ENCODE measurements at regions not wholly inside any gene's neighbourhood (a gene's known extent, or its start where the extent isn't known, plus 50 kb on each side); places are given as distances from the start of the nearest gene placed in this dataset.

GRCh38 chr5:155983954-155984353 lies 343.0 kb upstream of the SGCD start:
- in situ Hi-C loops (cut with HindIII; ENCODE audit: low pct_ligation_motif_present, low sequenced_read_pairs), result no loop called here
- Histone ChIP-seq H3K36me3 (replicated peaks) (no peaks in the 10 kb centered on the region), H3K27me3 (replicated peaks) (no peaks in the 10 kb centered on the region), H3K27ac (no peak overlapping the region), H3K4me3 (ENCODE audit: low read depth, low read length) (no peak overlapping the region)
- DNase-seq, result no peak
- no peak for TF ChIP-seq CTCF (IDR thresholded peaks at IDR 0.05; ENCODE audit: low read depth, low read length, missing control alignments)

GRCh38 chr5:155987265-155987810 lies 339.6 kb upstream of the SGCD start:
- no peaks in the 10 kb centered on the region for H3K36me3 ChIP-seq (replicated peaks)
- in situ Hi-C loops (cut with HindIII; ENCODE audit: low pct_ligation_motif_present, low sequenced_read_pairs), result no loop called here
- no peak for DNase-seq
- no peak overlapping the region for H3K4me3 ChIP-seq (ENCODE audit: low read depth, low read length)
- no peak overlapping the region for H3K27ac ChIP-seq
- H3K27me3 ChIP-seq (replicated peaks), result no peaks in the 10 kb centered on the region
- no peak for TF ChIP-seq CTCF (IDR thresholded peaks at IDR 0.05; ENCODE audit: low read depth, low read length, missing control alignments)

- no peak for DNase-seq
- H3K4me3 ChIP-seq (ENCODE audit: low read depth, low read length), result no peak overlapping the region
- no peak for TF ChIP-seq CTCF (IDR thresholded peaks at IDR 0.05; ENCODE audit: low read depth, low read length, missing control alignments)
- no peaks in the 10 kb centered on the region for H3K36me3 ChIP-seq (replicated peaks)
- in situ Hi-C loops (cut with HindIII; ENCODE audit: low pct_ligation_motif_present, low sequenced_read_pairs), result no loop called here
- no peak overlapping the region for H3K27ac ChIP-seq
- no peaks in the 10 kb centered on the region for H3K27me3 ChIP-seq (replicated peaks)
These were observed 337.1 kb upstream of the SGCD start for GRCh38 chr5:155989879-155990278.

- DNase-seq, result no peak
- Histone ChIP-seq H3K27ac (no peak overlapping the region), H3K4me3 (ENCODE audit: low read depth, low read length) (no peak overlapping the region), H3K36me3 (replicated peaks) (no peaks in the 10 kb centered on the region), H3K27me3 (replicated peaks) (no peaks in the 10 kb centered on the region)
- no peak for TF ChIP-seq CTCF (IDR thresholded peaks at IDR 0.05; ENCODE audit: low read depth, low read length, missing control alignments)
- in situ Hi-C loops (cut with HindIII; ENCODE audit: low pct_ligation_motif_present, low sequenced_read_pairs), result no loop called here
These were observed 330.8 kb upstream of the SGCD start for GRCh38 chr5:155996123-155996522.

GRCh38 chr5:155998257-155998656 lies 328.7 kb upstream of the SGCD start:
- Histone ChIP-seq H3K36me3 (replicated peaks) (no peaks in the 10 kb centered on the region), H3K4me3 (ENCODE audit: low read depth, low read length) (no peak overlapping the region), H3K27me3 (replicated peaks) (no peaks in the 10 kb centered on the region), H3K27ac (no peak overlapping the region)
- TF ChIP-seq CTCF (IDR thresholded peaks at IDR 0.05; ENCODE audit: low read depth, low read length, missing control alignments), result no peak
- in situ Hi-C loops (cut with HindIII; ENCODE audit: low pct_ligation_motif_present, low sequenced_read_pairs), result no loop called here
- DNase-seq, result no peak

GRCh38 chr5:156000115-156000514 lies 326.8 kb upstream of the SGCD start:
- no peaks in the 10 kb centered on the region for H3K27me3 ChIP-seq (replicated peaks)
- TF ChIP-seq CTCF (IDR thresholded peaks at IDR 0.05; ENCODE audit: low read depth, low read length, missing control alignments), result no peak
- in situ Hi-C loops (cut with HindIII; ENCODE audit: low pct_ligation_motif_present, low sequenced_read_pairs), result no loop called here
- no peak overlapping the region for H3K27ac ChIP-seq
- H3K36me3 ChIP-seq (replicated peaks), result no peaks in the 10 kb centered on the region
- DNase-seq, result no peak
- no peak overlapping the region for H3K4me3 ChIP-seq (ENCODE audit: low read depth, low read length)
